Upper lobe of right lung (tissue), 1 donor: ENCODE measurements at regions not wholly inside any gene's neighbourhood (a gene's known extent, or its start where the extent isn't known, plus 50 kb on each side); places are given as distances from the start of the nearest gene placed in this dataset.
"Not testable (repeated sequence)": the region's sequence is repeated elsewhere in the genome, so short reads cannot be mapped to it uniquely, and the experiment has no call there.

ENCODE experiments used
- ATAC-seq: fragments of 200-7000 bp; cut with Tn5 transposase; one replicate; pipeline ENCODE4 v1.9.1; 2020; ENCODE audit warnings: mild to moderate bottlenecking, moderate library complexity
- DNase-seq: peaks from one replicate; pipeline ENCODE4 v3.0.0-alpha.2; 2020
- H3K27ac ChIP-seq: fragments of 200-600 bp; one replicate; pipeline ENCODE4 v1.8.0; 2022
- H3K27me3 ChIP-seq: fragments of 200-600 bp; one replicate; pipeline ENCODE4 v1.8.0; 2022; ENCODE audit warnings: mild to moderate bottlenecking
- H3K36me3 ChIP-seq: fragments of 200-600 bp; one replicate; pipeline ENCODE4 v1.8.0; 2022
- H3K4me1 ChIP-seq: fragments of 200-600 bp; one replicate; pipeline ENCODE4 v1.8.0; 2022
- H3K4me3 ChIP-seq: fragments of 200-600 bp; one replicate; pipeline ENCODE4 v1.8.0; 2022; ENCODE audit warnings: mild to moderate bottlenecking
- H3K9me3 ChIP-seq: fragments of 200-600 bp; one replicate; pipeline ENCODE4 v1.8.0; 2022
- intact Hi-C: fragments of 100-400 bp; cut with DNase I; formaldehyde crosslinking; loops from one replicate; pipeline ENCODE4 v1.11.0; 2022
- TF ChIP-seq, protein P1 (sequence below): fragments of 200-600 bp; IDR thresholded peaks from one replicate; pipeline ENCODE4 v1.8.0; 2022; ENCODE audit warnings: antibody characterized with exemption
- donor health status: DM: no; HTN: yes; CAD: no; lungs with severe emphysema.

DNA sequence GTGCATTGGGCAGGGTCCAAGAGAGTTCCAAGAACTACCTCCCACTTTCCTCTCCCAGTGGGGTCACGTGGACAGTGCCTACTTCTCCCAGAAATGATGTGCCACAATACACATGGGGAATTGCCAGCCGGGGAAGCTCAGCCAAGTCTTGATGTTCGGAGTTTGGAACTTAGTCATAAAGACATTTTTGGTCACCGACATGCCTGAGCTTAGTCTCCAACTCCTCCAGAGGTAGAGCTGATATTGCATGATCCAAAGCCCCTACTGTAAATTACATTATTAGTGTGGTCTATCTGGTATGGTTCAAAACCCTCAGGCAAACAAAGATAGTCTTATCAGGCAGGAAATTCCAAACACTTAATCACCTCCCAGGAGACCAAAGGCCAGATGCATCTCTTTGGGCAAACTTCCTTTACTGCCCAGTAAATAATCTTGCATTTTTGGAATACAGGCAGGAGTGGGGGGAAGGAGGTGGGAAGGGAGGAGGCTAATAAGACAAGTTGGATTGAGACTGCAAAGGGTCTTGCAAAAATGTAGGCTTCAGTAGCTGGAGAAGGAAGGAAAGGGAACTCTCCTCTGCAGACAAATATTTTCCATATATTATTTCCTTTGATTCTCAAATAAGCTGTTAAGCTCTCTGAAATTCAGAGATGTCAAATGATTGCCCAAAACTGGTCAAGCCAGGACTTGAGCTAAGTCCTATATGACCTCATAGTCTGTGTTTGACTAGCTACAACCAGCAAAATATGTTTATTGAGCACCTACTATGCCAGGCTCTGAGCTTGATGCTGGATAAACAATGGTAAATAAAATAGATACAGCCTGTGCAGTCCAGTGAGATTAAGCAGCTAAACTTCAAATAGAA is 99.4 kb downstream of the DRD1 start:
- TF ChIP-seq, protein P1, sequence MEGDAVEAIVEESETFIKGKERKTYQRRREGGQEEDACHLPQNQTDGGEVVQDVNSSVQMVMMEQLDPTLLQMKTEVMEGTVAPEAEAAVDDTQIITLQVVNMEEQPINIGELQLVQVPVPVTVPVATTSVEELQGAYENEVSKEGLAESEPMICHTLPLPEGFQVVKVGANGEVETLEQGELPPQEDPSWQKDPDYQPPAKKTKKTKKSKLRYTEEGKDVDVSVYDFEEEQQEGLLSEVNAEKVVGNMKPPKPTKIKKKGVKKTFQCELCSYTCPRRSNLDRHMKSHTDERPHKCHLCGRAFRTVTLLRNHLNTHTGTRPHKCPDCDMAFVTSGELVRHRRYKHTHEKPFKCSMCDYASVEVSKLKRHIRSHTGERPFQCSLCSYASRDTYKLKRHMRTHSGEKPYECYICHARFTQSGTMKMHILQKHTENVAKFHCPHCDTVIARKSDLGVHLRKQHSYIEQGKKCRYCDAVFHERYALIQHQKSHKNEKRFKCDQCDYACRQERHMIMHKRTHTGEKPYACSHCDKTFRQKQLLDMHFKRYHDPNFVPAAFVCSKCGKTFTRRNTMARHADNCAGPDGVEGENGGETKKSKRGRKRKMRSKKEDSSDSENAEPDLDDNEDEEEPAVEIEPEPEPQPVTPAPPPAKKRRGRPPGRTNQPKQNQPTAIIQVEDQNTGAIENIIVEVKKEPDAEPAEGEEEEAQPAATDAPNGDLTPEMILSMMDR = no peak
- intact Hi-C loops = no loop called here
- H3K27ac ChIP-seq = no peak overlapping the region
- no peaks in the 10 kb centered on the region for H3K4me1 ChIP-seq
- ATAC-seq (no peak), DNase-seq (no peak)
- no peak overlapping the region for H3K4me3 ChIP-seq
- H3K27me3 ChIP-seq = no peaks in the 10 kb centered on the region
- H3K36me3 ChIP-seq = no peaks in the 10 kb centered on the region
- no peaks in the 10 kb centered on the region for H3K9me3 ChIP-seq

DNA sequence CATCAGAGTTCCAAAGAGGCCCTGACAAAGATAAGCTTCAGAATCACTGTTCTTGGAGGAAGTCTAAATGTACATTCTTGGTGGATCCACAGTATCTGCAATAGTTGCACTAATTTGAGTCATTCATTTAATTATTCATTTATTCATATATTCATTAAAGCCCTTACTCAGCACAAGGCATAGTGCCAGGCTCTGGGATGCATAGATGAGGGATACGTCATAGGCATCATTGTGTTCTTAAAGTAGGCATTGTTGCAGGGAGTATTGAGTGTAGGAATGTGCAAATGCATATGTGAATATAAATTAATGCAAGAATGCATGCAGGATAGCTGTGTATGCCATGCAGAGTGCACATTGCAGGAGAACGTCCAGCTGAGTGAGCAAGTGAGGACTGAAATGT is 100.7 kb downstream of the DRD1 start:
- Histone ChIP-seq H3K4me1 (no peaks in the 10 kb centered on the region), H3K9me3 (no peaks in the 10 kb centered on the region), H3K36me3 (no peaks in the 10 kb centered on the region), H3K27me3 (no peaks in the 10 kb centered on the region), H3K27ac (no peak overlapping the region), H3K4me3 (no peak overlapping the region)
- DNase-seq = no peak
- intact Hi-C loops = no loop called here
- TF ChIP-seq, protein P1 = no peak
- no peak for ATAC-seq

DNA sequence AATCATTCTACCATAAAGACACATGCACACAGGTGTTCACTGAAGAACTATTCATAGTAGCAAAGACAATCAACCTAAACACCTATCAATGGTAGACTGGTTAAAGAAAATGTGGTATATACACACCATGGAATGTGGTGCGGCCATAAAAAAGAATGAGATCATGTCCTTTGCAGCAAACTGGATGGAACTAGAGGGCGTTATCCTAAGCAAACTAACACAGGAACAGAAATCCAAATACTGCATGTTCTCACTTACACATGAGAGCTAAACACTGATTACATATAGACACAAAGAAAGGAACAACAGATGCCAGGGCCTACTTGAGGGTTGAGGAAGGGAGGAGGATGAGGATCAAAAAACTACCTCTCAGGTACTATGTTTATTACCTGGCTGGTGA is 103.8 kb downstream of the DRD1 start:
- H3K27ac ChIP-seq = no peak overlapping the region
- H3K27me3 ChIP-seq = no peaks in the 10 kb centered on the region
- no peak overlapping the region for H3K4me3 ChIP-seq
- H3K9me3 ChIP-seq = no peaks in the 10 kb centered on the region
- ATAC-seq (no peak), DNase-seq (no peak)
- H3K36me3 ChIP-seq = no peaks in the 10 kb centered on the region
- TF ChIP-seq, protein P1 = no peak
- intact Hi-C loops = no loop called here
- no peaks in the 10 kb centered on the region for H3K4me1 ChIP-seq

DNA sequence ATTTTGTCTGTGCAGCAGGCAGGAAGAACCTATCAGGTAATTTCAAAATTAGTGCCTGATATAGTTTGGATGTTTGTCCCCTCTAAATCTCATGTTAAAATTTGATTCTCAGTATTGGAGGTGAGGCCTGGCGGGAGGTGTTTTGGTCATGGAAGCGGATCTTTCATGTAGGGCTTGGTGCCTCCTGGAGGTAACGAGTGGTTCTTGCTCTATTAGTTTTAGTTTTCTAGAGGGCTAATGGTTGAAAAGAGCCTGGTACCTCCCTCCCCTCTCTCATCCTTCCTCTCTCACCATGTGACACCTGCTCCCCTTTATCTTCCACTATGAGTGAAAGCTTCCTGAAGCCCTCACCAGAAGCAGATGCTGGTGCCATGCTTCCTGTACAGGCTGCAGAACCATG is 106.3 kb downstream of the DRD1 start:
- ATAC-seq = no peak
- Histone ChIP-seq H3K36me3 (no peaks in the 10 kb centered on the region), H3K9me3 (no peaks in the 10 kb centered on the region), H3K27me3 (no peaks in the 10 kb centered on the region), H3K4me3 (no peak overlapping the region), H3K27ac (no peak overlapping the region), H3K4me1 (no peaks in the 10 kb centered on the region)
- intact Hi-C loops = no loop called here
- TF ChIP-seq, protein P1 = no peak
- DNase-seq = no peak

DNA sequence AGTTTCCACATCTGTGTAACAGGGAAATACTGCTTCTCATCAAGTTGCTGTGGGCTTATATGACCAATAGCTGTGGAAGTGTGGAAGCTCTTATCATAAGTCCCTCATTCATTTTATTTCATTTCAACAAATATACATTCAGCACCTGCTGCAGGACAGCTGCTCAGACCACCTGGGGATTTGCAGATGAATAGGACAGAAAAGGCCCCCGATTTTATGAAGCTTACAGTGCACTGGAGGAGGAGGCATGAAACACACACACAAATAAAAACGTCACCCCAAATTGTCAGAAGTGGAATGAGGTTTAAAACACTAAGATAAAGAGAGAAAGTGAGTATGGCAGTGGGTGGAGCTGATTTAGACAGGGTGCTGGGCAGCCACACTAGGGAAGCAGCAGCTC is 107.2 kb downstream of the DRD1 start:
- no peak for ATAC-seq
- no peak overlapping the region for H3K4me3 ChIP-seq
- no peaks in the 10 kb centered on the region for H3K9me3 ChIP-seq
- no peaks in the 10 kb centered on the region for H3K36me3 ChIP-seq
- no peak overlapping the region for H3K27ac ChIP-seq
- H3K4me1 ChIP-seq = no peaks in the 10 kb centered on the region
- H3K27me3 ChIP-seq = no peaks in the 10 kb centered on the region
- no peak for DNase-seq
- TF ChIP-seq, protein P1 = no peak
- intact Hi-C loops = no loop called here

DNA sequence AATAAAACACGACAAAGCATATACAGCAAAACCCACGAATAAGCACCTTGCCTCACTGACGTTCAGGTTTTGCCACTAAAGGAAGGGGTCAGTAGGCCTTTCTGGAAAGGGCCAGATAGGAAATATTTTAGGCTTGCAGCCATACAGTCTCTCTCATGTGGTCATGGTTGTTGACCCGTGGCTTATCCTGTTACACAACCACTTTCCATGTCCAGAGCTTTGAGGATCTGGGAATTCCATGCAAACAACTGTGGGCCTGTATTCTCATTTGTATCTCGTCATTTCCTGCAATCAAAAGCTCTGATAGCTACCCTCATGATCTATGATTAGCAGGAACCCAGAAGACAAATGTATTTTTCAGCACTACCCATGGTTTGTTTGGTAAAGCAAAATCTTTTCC is 108.3 kb downstream of the DRD1 start:
- no peaks in the 10 kb centered on the region for H3K36me3 ChIP-seq
- no peaks in the 10 kb centered on the region for H3K4me1 ChIP-seq
- no peaks in the 10 kb centered on the region for H3K27me3 ChIP-seq
- intact Hi-C loops = no loop called here
- no peak overlapping the region for H3K4me3 ChIP-seq
- ATAC-seq = no peak
- no peaks in the 10 kb centered on the region for H3K9me3 ChIP-seq
- DNase-seq = no peak
- TF ChIP-seq, protein P1 = no peak
- H3K27ac ChIP-seq = no peak overlapping the region

DNA sequence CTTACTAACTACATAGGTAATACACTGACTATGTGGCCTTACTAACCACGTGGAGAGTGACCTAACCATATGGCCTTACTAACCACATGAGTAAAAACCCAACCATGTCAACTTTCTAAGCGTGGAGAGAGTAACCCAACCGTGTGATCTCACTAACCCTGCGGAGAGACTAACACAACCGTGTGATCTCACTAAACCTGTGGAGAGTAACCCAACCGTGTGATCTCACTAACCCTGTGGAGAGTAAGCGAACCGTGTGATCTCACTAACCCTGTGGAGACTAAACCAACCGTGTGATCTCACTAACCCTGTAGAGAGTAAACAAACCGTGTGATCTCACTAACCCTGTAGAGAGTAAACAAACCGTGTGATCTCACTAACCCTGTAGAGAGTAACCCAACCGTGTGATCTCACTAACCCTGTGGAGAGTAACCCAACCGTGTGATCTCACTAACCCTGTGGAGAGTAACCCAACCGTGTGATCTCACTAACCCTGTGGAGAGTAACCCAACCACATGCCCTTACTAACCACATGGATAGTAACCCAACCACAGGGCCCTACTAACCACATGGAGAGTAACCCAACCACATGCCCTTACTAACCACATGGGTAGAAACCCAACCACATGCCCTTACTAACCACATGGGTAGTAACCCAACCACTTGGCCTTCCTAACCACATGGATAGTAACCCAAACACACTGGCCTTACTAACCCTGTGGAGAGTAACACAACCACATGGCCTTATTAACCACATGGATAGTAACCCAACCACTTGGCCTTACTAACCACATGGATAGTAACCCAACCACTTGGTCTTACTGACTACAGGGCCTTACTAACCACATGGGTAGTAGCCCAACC is 112.6 kb downstream of the DRD1 start:
- H3K27ac ChIP-seq, H3K4me3 ChIP-seq, H3K27me3 ChIP-seq, H3K9me3 ChIP-seq, H3K4me1 ChIP-seq, H3K36me3 ChIP-seq, DNase-seq, ATAC-seq, intact Hi-C loops: not testable (repeated sequence)
